Breast epithelium (tissue), 3 donors: ENCODE measurements at regions not wholly inside any gene's neighbourhood (a gene's known extent, or its start where the extent isn't known, plus 50 kb on each side); places are given as distances from the start of the nearest gene placed in this dataset.

Experiments used
- CTCF ChIP-seq, 3 donors: fragments of 450-650 bp; IDR thresholded peaks; one replicate each; pipeline ENCODE4 v1.5.1; 2016 to 2017; ENCODE audit warnings: antibody characterized with exemption in 3 of 3, mild to moderate bottlenecking in 3 of 3, moderate library complexity in 3 of 3
- POLR2AphosphoS5 ChIP-seq, 3 donors: sonication (generic); formaldehyde crosslinking; IDR thresholded peaks; one replicate each; pipeline ENCODE4 v1.6.1; 2017; ENCODE audit warnings: antibody characterized with exemption in 3 of 3

GRCh38 chr3:154932633-154933032 lies 147.5 kb upstream of the MME start:
- TF ChIP-seq CTCF (IDR thresholded peaks at IDR 0.05) (no peak), POLR2AphosphoS5 (IDR thresholded peaks at IDR 0.05) (no peak)
